ENCODE measurements at regions not wholly inside any gene's neighbourhood (a gene's known extent, or its start where the extent isn't known, plus 50 kb on each side); places are given as distances from the start of the nearest gene placed in this dataset.

DNA sequence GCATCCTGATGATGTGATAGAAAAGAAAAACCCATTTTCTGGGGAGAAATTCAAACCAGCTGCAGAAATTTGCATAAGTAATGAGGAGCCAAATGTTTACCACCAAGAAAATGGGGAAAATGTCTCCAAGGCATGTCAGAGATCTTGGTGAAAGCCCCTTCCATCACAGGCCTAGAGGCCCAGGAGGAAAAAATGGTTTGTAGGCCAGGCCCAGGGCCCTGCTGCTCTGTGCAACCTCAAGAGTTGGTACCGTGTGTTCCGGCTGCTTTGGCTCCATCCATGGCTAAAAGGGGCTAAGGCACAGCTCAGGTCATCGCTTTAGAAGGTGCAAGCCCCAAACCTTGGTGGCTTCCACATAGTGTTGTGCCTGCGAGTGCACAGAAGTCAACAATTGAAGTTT is 543.1 kb downstream of the ZNF608 start:
- no peak for TF ChIP-seq EZH2 (IDR thresholded peaks at IDR 0.05)
- no peak for TF ChIP-seq POLR2AphosphoS5 (IDR thresholded peaks at IDR 0.05; ENCODE audit: borderline replicate concordance, low read depth, low read length)
- no peak for TF ChIP-seq FOXP2 (optimal IDR thresholded peaks at IDR 0.05; ENCODE audit: control extremely low read depth, extremely low read length, insufficient read depth)
